Uterus (tissue), 2 donors: ENCODE measurements at regions not wholly inside any gene's neighbourhood (a gene's known extent, or its start where the extent isn't known, plus 50 kb on each side); places are given as distances from the start of the nearest gene placed in this dataset.

Experiments
- POLR2A ChIP-seq, 2 donors: fragments of 450-650 bp; IDR thresholded peaks; one replicate each; pipeline ENCODE4 v1.6.1; 2016; ENCODE audit warnings: antibody characterized with exemption in 2 of 2, mild to moderate bottlenecking in 1 of 2, moderate library complexity in 1 of 2
- TF ChIP-seq, protein P1 (sequence below), 4 experiments: fragments of 200-600 bp in 2 of 4; fragments of 450-650 bp in 2 of 4; sonication (generic) in 2 of 4; IDR thresholded peaks; one replicate each; pipeline ENCODE4 v1.5.1; 2016 to 2019; ENCODE audit warnings: antibody characterized with exemption in 4 of 4, mild to moderate bottlenecking in 2 of 4, moderate library complexity in 1 of 4

DNA sequence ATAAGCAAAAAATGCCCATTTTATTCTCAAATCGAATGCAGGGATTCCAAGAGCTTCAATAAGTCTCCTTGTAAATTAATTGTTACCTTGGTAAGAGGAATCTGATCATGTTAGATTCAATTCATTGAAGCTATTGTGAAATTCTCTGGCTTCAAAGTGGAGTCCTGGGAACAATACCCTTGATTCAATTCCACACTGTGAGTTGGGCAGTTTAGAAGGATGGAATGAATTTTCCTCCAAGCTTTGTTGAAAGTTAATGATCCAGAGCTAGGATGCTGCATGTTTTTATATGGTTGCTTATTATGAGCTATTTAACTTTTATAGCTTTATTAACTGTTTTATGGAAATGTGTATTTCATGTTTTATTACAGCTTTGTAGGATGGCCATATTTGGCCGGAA is 89.9 kb upstream of the IGF1 start:
- TF ChIP-seq, protein P1, sequence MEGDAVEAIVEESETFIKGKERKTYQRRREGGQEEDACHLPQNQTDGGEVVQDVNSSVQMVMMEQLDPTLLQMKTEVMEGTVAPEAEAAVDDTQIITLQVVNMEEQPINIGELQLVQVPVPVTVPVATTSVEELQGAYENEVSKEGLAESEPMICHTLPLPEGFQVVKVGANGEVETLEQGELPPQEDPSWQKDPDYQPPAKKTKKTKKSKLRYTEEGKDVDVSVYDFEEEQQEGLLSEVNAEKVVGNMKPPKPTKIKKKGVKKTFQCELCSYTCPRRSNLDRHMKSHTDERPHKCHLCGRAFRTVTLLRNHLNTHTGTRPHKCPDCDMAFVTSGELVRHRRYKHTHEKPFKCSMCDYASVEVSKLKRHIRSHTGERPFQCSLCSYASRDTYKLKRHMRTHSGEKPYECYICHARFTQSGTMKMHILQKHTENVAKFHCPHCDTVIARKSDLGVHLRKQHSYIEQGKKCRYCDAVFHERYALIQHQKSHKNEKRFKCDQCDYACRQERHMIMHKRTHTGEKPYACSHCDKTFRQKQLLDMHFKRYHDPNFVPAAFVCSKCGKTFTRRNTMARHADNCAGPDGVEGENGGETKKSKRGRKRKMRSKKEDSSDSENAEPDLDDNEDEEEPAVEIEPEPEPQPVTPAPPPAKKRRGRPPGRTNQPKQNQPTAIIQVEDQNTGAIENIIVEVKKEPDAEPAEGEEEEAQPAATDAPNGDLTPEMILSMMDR (IDR thresholded peaks at IDR 0.05), result no peak
- TF ChIP-seq POLR2A (IDR thresholded peaks at IDR 0.05), result no peak
